Lung (tissue), 11 donors: ENCODE measurements at regions not wholly inside any gene's neighbourhood (a gene's known extent, or its start where the extent isn't known, plus 50 kb on each side); places are given as distances from the start of the nearest gene placed in this dataset.

Experiments
- ATAC-seq: fragments of 200-7000 bp; cut with Tn5 transposase; one replicate; pipeline ENCODE4 v1.9.1; 2020; ENCODE audit warnings: moderate number of reproducible peaks; ENCODE audit not compliant: insufficient read depth, low FRiP score
- DNase-seq, 3 donors: peaks; one replicate each; pipeline ENCODE4 v3.0.0-alpha.2; 2013 to 2017
- H3K27ac ChIP-seq, 2 donors: one replicate each; pipeline ENCODE4 v1.5.1; 2013; ENCODE audit warnings: mild to moderate bottlenecking in 2 of 2, moderate library complexity in 2 of 2, control low read depth in 1 of 2, inconsistent platforms in 1 of 2, low read depth in 1 of 2, low read length in 1 of 2
- H3K27me3 ChIP-seq, 3 donors: one replicate each; pipeline ENCODE4 v1.5.1; 2013; ENCODE audit warnings: low read length in 2 of 3; ENCODE audit not compliant: control insufficient read depth in 3 of 3, insufficient read depth in 3 of 3
- H3K36me3 ChIP-seq, 4 donors: one replicate each; pipeline ENCODE4 v1.5.1; 2013; ENCODE audit warnings: low read length in 4 of 4, mild to moderate bottlenecking in 1 of 4, moderate library complexity in 1 of 4; ENCODE audit not compliant: control insufficient read depth in 4 of 4, insufficient read depth in 4 of 4
- H3K4me1 ChIP-seq, 5 donors: one replicate each; pipeline ENCODE4 v1.5.1; 2013; ENCODE audit warnings: low read length in 5 of 5, mild to moderate bottlenecking in 2 of 5, moderate library complexity in 1 of 5; ENCODE audit not compliant: control insufficient read depth in 5 of 5, insufficient read depth in 5 of 5
- H3K4me3 ChIP-seq: one replicate; pipeline ENCODE4 v1.5.1; 2013; ENCODE audit warnings: mild to moderate bottlenecking, control low read depth, moderate library complexity
- H3K9ac ChIP-seq, 2 donors: one replicate each; pipeline ENCODE4 v1.5.1; 2013; ENCODE audit warnings: low read length in 2 of 2, control low read depth in 1 of 2; ENCODE audit not compliant: insufficient read depth in 1 of 2
- H3K9me3 ChIP-seq, 4 donors: one replicate each; pipeline ENCODE4 v1.5.1; 2013; ENCODE audit warnings: low read length in 3 of 4, mild to moderate bottlenecking in 1 of 4, moderate library complexity in 1 of 4; ENCODE audit not compliant: control insufficient read depth in 4 of 4, insufficient read depth in 3 of 4
- CTCF ChIP-seq: IDR thresholded peaks from 2 replicates; pipeline ENCODE4 v1.5.1; 2012; ENCODE audit warnings: mild to moderate bottlenecking; ENCODE audit errors: control extremely low read depth, extremely low read depth
- WGBS, 2 donors: extraction: QIAGEN DNeasy Blood & Tissue Kit; methylation state at CpG; one replicate each; pipeline ENCODE4 v1.1.7; 2013; 5-methylcytosine and 5-hydroxymethylcytosine counted together
- donor health status: control.
- donor health status: control.
- donor health status: Bipolar disorder and iron deficiency.
- donor health status: healthy.
- donor health status: DM: yes; HTN: yes; CAD: no.

- WGBS, 2 donors: 54 to 66% methylated on average over 2 of the region's 2 CpGs
- H3K9me3 ChIP-seq: peaks cover 0 to 5% (median 0%) of the 10 kb centered on the region in 4 donors
- no peak for ATAC-seq
Observed at GRCh38 chr11:133619397-133619796, 87.1 kb upstream of the OPCML start.

GRCh38 chr11:133618544-133618943 is 86.2 kb upstream of the OPCML start:
- no peak overlapping the region for H3K9ac ChIP-seq
- 89 to 91% methylated on average over 9 of the region's 9 CpGs for WGBS, 2 donors
- DNase-seq (no peak), ATAC-seq (no peak)
- H3K4me3 ChIP-seq: no peak overlapping the region
- H3K27ac ChIP-seq: no peak overlapping the region
- peaks cover 0 to 2% (median 0%) of the 10 kb centered on the region in 5 donors for H3K4me1 ChIP-seq
- no peak for TF ChIP-seq CTCF
- peaks cover 0 to 6% (median 5%) of the 10 kb centered on the region in 3 donors for H3K27me3 ChIP-seq
- no peaks in the 10 kb centered on the region for H3K36me3 ChIP-seq
- peaks cover 0 to 5% (median 0%) of the 10 kb centered on the region in 4 donors for H3K9me3 ChIP-seq

More at GRCh38 chr11:133619397-133619796, 87.1 kb upstream of the OPCML start:
- no peak for TF ChIP-seq CTCF
- Histone ChIP-seq H3K9ac (no peak overlapping the region), H3K4me3 (no peak overlapping the region), H3K4me1 (peaks cover 0 to 2% (median 0%) of the 10 kb centered on the region in 5 donors), H3K27ac (no peak overlapping the region), H3K27me3 (peaks cover 0 to 6% (median 5%) of the 10 kb centered on the region in 3 donors), H3K36me3 (no peaks in the 10 kb centered on the region)
- no peak for DNase-seq

- no peaks in the 10 kb centered on the region for H3K4me1 ChIP-seq
- H3K36me3 ChIP-seq: no peaks in the 10 kb centered on the region
- WGBS, 2 donors: 60 to 61% methylated on average over 2 of the region's 2 CpGs
- no peak overlapping the region for H3K9ac ChIP-seq
- no peak for DNase-seq
- no peak for ATAC-seq
- peaks cover 0 to 2% (median under 1%) of the 10 kb centered on the region in 4 donors for H3K9me3 ChIP-seq
- peaks cover 0 to 3% (median 2%) of the 10 kb centered on the region in 3 donors for H3K27me3 ChIP-seq
- no peak overlapping the region for H3K4me3 ChIP-seq
- H3K27ac ChIP-seq: no peak overlapping the region
- TF ChIP-seq CTCF: no peak
Observed at GRCh38 chr11:133608496-133608895, 76.2 kb upstream of the OPCML start.

- Histone ChIP-seq H3K27me3 (peaks cover 0 to 7% (median 2%) of the 10 kb centered on the region in 3 donors), H3K9ac (no peak overlapping the region), H3K36me3 (no peaks in the 10 kb centered on the region), H3K27ac (no peak overlapping the region), H3K4me3 (no peak overlapping the region), H3K9me3 (peaks cover 0 to 2% (median 0%) of the 10 kb centered on the region in 4 donors), H3K4me1 (peaks cover 0 to 3% (median 0%) of the 10 kb centered on the region in 5 donors)
- ATAC-seq (no peak), DNase-seq (no peak)
- TF ChIP-seq CTCF: no peak
- 77 to 80% methylated on average over 3 of the region's 3 CpGs for WGBS, 2 donors
Observed at GRCh38 chr11:133606124-133606523, 73.8 kb upstream of the OPCML start.
